ENCODE measurements at regions not wholly inside any gene's neighbourhood (a gene's known extent, or its start where the extent isn't known, plus 50 kb on each side); places are given as distances from the start of the nearest gene placed in this dataset.
"Not testable (repeated sequence)": the region's sequence is repeated elsewhere in the genome, so short reads cannot be mapped to it uniquely, and the experiment has no call there.

DNA sequence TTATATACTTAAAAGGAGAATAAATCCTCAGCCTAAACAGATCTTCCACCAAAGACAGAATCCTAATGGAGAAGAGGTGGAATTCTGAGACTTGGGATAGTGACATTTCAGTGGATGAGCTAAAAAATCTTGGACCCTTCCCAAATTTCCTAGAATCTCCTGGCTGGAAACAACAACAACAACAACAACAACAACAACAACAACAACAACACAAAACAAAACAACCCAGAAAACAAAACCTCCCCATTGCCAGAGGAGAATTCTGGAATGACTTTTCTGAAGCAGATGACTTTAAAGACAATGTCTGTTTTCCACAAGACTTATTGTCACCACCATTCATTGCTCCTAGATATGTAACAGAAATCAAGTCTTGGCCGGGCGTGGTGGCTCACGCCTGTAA is 322.1 kb downstream of the ARL4A start:
- no peak for DNase-seq

GRCh38 chr7:13014011-13014410 is 326.6 kb downstream of the ARL4A start:
- no peak for DNase-seq

- DNase-seq = no peak
Observed at GRCh38 chr7:13016036-13016581, 328.7 kb downstream of the ARL4A start.

- DNase-seq = no peak
Observed at GRCh38 chr7:13016592-13017332, 329.3 kb downstream of the ARL4A start.

DNA sequence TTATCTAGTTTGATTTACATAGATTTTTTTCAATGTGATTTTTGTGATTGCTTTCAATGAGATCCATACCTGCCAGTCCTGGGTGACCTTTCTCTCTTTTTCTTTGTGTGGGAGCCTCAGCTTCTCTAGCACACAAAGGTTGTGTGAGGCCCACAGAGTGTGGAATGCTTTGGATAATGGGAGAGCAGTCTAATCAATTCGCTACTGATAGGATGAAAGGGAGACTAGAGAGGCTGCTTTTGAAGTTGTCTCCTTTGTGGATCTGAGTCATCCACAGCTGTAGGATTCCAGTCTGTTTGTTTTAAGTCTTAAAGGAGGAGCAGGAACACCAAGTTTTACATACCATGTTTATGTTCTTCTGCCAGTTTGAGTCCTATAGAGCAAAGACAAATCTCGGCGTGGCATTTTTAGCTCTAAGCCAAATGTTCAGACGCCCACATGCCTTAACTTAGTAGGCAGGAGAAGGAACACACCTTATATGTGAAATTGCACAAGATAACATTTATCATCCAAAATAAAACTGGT is 330.0 kb downstream of the ARL4A start:
- DNase-seq = no peak

GRCh38 chr7:13017881-13018280 is 330.4 kb downstream of the ARL4A start:
- no peak for DNase-seq

DNA sequence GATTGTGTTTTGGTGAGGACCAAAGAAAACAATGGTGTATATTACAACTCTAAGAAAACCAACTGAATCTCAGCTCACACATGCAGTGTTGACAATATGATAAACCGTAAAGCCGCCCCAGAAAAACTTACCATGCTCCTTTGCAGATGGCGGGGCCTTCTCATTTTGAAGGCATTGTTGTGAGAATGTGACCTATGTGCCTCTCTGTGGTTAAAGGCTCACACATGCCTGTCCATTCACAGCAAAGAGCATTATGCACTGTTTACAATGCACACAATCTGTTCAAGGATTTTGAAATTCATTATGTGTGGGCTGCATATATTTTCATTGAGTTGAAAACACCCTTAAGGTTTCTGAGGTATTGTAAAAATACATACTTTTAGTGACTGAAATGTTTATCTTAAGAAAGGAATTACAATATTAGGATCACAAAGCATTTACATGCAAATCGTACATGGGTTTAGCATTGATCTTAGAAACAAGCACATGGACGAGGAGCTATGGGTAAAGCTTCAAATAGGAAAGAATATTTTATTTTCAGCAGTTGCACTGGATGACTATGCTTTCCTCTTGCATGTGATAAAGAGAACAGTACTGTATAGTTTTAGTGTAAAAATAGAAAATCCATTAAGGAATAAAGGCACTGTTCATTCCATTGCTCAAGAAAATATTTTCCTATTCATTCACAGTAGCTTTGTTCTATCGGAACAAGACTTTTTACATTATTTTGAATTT is 334.3 kb downstream of the ARL4A start:
- DNase-seq = no peak

- no peak for DNase-seq
Observed at GRCh38 chr7:13024121-13024674, 336.8 kb downstream of the ARL4A start.

DNA sequence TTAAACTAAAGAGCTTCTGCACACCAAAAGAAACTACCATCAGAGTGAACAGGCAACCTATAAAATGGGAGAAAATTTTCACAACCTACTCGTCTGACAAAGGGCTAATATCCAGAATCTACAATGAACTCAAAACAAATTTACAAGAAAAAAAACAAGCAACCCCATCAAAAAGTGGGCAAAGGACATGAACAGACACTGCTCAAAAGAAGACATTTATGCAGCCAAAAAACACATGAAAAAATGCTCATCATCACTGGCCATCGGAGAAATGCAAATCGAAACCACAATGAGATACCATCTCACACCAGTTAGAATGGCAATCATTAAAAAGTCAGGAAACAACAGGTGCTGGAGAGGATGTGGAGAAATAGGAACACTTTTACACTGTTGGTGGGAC is 337.6 kb downstream of the ARL4A start:
- not testable (repeated sequence) for DNase-seq

- no peak for DNase-seq
Observed at GRCh38 chr7:13027321-13027720, 339.9 kb downstream of the ARL4A start.

DNA sequence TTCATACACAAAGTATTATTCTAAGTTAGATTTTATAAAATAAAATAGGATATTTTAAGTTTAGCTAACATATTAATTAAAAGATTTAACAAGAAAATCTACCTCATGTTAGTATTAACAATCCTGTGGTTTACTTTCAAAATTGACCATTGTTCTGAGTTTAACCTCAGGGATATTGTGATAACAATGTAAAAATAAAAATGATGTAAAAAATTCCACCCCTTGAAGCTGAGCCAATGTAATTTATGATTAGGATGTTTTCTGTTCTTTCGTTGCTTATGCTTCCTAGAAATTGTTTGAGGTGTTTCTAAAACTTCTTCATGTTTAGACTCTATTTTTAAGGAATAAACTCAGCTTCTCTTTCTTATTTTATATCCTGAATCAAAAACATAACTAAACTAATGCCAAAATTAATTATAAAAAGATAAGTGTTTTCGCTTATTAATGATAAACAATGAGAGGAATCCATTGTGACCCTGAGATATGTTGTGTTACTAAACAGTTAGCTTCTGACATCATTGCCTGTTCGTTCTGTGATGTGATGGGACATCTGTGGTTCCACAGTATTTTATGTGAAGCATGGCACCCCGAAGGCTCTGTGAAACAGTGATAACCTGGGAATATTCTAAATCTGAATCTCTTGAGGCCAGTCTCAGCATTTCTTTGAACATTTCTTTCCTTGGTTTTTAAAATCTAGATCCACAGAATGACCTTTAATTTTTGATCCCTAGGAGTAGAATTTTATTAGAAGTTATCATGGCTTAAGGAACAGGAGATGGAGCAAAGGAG is 340.8 kb downstream of the ARL4A start:
- no peak for DNase-seq

- no peak for DNase-seq
Observed at GRCh38 chr7:13028825-13029099, 341.3 kb downstream of the ARL4A start.

DNA sequence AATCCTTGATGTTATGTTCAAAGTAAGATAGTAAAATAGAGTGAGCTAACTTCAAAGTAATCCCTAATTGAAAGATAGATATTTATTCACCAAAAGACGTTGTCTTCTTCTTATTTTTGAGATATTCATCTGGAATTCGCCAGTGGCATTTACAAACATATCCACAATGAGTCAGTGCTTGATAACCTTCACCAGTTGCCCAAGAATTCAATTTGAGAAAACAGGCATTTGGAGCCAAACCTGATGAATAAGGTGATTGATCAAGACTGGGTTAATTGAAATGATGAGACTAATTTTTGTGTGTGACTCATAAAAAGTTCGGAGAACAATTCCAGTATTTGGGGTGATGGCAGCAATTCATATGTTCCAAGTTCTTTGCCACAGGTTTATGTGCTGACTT is 344.0 kb downstream of the ARL4A start:
- no peak for DNase-seq

DNA sequence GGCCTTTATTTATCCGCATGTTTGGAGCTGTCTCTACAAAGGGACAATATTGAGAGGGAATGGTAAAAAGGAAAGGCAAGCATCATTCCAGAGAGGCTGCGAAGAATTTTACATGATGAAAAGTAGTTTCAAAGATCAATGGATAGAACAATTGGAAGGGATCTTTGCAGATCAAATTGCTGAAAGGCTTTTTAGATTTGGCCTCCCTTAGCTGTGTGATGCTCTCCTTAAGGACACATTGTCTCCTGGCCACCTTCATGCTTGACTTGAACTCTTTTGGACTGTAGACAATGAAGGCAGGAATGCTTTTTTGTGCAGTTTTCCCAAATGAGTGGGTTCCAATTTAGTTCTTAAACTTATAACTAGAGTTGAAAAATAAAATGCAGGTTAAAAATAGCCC is 344.7 kb downstream of the ARL4A start:
- no peak for DNase-seq

GRCh38 chr7:13032576-13032975 is 345.1 kb downstream of the ARL4A start:
- no peak for DNase-seq

- DNase-seq = no peak
Observed at GRCh38 chr7:13034693-13035092, 347.3 kb downstream of the ARL4A start.

GRCh38 chr7:13035233-13035632 is 347.8 kb downstream of the ARL4A start:
- no peak for DNase-seq

- DNase-seq = no peak
Observed at GRCh38 chr7:13036256-13036780, 348.9 kb downstream of the ARL4A start.

- DNase-seq = no peak
Observed at GRCh38 chr7:13037216-13037615, 349.8 kb downstream of the ARL4A start.

DNA sequence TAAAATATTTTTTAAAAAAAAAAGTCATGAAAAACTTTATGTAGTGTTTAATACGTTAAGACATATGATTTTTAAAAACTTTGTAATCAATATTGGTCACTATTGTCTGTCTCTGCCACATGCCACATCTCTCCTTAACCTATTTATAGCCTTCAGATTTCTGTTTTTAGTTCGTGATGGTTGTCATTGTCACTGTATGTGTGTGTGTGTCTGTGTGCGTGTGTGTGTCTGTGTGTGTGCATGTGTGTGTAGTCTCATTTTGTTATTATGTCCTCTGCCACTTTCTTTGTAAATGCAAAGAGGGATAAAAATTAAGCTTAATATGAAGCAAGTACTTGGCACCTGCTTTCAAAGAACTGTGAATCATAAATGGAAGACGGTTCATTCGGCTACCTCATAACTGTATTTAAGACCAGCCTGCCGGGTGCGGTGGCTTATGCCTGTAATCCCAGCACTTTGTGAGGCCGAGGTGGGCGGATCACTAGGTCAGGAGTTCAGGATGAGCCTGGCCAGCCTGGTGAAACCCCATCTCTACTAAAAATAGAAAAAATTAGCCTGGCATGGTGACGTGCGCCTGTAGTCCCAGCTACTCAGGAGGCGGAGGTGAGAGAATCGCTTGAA is 354.0 kb downstream of the ARL4A start:
- DNase-seq = no peak

DNA sequence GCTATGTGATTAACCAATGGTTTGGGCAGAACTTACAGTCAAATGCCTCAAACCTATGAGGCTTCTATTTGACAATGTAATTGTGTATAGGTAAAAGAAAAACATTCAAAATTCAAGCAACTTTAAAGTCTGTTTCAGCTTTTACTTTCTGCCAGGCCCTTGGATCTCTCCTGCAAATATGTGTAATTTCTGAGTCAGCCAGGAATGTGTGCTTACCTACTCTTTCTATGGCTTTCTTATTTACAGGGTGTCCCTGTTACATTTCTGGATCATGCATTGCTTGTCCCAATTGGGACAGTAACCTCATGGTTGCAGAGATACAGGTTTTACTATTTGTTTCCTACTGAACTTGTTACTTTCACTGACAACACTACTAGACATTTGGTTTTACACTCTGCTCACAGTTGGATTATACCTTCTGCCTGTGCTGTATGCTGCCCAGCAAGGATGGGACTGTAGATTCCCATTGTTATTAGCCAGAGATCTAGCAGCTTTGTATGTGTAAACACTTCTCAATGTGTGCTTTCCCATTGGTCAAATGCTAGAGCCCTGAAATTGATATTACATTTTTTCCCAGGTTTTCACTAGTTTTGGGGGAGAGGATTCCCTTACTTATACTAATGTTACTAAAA is 355.3 kb downstream of the ARL4A start:
- no peak for DNase-seq

DNA sequence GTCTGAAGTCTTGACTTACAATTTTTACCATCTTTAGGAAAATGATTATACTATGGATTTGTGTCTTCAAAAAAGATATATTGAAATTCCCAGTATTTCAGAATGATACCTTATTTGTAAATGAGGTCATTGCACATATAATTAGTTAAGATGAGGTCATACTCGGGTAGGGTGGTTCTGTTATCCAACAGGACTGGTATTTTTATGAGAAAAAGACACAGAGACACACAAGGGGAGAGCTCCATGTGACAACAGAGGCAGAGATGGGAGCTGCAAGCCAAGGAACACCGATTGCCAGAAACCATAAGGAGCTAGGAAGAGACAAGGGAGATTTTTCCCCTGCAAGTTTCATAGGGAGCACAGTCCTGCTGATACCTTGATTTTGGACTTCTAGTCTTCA is 356.9 kb downstream of the ARL4A start:
- DNase-seq = no peak
